GM19324 (cell line): ENCODE measurements at regions not wholly inside any gene's neighbourhood (a gene's known extent, or its start where the extent isn't known, plus 50 kb on each side); places are given as distances from the start of the nearest gene placed in this dataset.

ENCODE experiments used
- ATAC-seq: cut with Tn5 transposase; IDR thresholded peaks from one replicate; pipeline ENCODE4 v1.9.1; 2021; ENCODE audit warnings: mild to moderate bottlenecking, moderate library complexity; ENCODE audit not compliant: unreplicated experiment, low FRiP score

DNA sequence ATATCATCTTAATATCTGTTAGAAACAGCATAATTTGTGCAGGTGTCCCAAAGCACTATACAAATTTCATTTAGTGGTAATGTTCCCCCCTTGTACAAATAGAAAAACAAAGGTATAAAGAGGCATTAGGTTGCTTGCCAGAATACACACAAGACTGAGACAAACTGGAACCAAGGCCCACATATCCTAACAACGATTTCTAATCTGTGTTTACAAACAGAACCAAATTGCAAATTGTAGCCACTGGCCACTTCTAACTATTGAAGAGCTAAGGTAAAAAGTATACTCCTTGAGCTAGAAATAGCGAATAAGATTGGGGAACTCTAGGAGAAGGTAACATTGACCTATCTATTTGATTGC lies 526.1 kb downstream of the KLF12 start:
- no peak for ATAC-seq

GRCh38 chr13:73607489-73608156 lies 526.6 kb downstream of the KLF12 start:
- ATAC-seq = no peak

- no peak for ATAC-seq
Measured at GRCh38 chr13:73603646-73604045, 530.6 kb downstream of the KLF12 start.

DNA sequence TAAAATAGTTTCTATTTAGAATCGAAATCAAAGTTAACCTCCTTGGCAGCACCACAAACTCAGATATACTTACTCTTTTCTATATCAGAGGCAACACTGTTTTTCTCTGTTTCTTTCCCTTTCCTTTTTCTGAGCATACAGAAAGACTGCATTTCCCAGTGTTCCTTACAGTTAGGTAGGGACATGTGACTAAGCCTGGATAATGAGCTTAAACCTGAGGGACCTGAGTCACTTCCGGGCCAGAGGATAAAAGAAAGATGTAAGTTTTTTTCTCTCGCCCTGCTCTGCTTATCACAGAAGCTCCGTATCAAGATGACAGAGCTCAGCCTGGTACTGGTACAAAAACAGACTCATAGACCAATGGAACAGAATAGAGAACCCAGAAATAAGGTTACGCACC lies 531.9 kb downstream of the KLF12 start:
- ATAC-seq = no peak

DNA sequence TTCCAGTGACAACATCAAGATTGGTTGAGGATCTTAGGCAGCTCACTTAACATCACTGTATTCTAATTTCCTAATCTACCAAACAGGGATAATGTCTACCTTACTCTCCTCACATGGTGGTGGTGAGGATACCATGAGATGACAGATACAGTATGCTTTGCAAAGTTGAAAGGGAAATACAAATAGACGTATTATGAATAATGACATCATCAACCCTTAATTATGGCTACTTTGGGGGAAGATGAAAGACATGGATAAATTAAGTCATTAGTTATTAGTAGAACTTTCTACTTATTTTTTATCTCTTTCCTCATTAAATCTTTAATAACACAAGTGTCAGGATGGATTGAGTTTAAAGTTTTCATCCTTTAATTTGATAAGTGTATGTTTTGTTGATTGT lies 532.5 kb downstream of the KLF12 start:
- ATAC-seq = no peak

DNA sequence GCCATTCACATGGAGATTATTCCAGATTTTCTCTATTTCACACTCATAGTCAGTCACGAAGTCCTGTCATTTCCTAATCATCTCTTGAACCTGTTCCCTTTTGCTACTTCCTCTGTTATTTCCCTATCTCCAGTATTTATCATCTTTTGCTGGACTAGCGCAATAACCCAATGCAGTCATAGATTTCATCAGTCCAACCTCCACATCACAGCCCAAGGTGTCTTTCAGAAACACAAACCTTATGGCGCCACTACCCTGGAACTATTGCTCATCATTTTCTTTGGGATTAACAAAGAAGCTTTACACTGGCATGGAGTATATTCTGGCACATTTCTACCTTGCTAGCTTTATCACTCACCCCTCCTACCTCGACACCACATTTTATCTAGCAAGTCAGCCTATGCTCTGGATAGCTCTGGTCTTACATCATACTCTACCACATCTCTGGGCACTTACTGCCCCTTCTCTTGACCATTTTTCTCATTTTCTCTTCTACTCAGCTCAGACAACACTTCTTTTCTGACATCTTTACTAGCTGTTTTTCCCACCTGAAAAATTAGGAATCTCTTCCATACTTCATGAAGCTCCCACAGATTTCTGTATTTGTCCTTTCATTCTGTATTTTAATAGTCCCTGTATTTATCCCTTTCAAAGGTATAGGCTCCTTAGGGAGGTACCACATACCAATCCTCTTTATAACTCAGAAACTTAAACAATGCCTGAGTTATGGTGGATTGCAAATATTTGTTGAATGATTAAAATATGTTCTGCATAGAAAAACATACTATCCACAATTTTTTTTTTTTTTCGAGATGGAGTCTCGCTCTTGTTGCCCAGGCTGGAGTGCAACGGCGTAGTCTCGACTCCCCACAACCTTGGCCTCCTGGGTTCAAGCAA lies 534.7 kb downstream of the KLF12 start:
- no peak for ATAC-seq

DNA sequence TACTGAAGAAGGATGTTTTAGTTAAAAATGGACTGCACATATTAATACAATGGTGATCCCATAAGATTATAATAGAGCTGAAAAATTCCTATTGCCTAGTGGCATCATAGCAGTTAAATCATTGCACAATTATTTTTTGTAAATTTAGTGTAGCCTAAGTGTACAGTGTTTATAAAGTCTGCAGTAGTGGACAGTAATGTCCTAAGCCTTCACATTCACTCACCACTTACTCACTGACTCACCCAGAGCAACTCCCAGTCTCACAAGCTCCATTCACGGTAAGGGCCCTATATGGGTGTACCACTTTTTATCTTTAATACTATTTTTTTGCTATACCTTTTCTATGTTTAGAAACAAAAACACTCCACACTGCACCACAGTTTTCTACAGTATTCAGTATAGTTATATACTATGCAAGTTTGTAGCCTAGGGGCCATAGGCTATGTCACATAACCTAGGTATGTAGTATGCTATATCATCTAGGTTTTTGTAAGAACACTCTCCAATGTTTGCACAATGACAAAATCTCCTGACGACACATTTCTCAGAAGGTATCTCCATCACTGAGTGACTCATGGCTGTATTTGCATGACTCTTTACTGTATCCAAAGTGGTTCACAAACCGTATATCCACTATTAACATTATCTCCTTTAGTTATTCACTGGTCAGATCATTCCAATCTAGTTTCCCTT lies 536.0 kb downstream of the KLF12 start:
- no peak for ATAC-seq

DNA sequence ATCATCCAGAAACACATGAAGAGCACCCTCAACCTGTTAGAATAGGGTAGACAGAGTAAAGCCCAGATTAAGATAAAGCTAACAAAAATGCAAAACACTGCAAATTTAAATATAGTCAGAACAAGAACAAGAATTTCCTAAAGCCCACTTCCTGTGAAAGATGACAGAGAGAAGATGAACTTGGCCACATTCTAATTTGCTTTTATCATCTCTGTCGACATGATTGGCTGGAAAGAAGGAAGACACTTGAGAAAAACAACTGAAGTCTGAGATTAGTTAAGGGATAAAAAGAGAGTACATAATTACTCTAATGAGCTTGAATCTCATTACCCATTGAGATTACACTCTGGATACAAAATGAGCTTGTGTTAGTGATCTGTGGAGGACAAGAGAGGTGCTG lies 537.6 kb downstream of the KLF5 start:
- no peak for ATAC-seq

- no peak for ATAC-seq
Measured at GRCh38 chr13:73593199-73593765, 534.5 kb downstream of the KLF5 start.

DNA sequence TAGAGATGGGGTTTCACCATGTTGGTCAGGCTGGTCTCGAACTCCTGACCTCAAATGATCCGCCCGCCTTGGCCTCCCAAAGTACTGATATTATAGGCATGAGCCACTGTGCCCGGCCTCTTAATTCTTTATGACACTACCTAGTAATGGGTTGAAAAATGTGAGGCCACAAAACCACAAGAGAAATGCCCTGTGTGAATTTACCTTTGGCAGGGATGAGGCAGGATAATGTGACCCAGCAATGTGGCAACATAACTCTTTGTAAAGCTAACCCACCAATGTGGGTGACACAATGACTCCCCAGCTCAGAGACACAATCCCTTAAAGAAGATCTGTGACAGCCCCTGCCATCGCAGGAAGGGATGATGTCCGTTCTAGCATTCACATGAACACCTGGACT lies 533.1 kb downstream of the KLF5 start:
- no peak for ATAC-seq

DNA sequence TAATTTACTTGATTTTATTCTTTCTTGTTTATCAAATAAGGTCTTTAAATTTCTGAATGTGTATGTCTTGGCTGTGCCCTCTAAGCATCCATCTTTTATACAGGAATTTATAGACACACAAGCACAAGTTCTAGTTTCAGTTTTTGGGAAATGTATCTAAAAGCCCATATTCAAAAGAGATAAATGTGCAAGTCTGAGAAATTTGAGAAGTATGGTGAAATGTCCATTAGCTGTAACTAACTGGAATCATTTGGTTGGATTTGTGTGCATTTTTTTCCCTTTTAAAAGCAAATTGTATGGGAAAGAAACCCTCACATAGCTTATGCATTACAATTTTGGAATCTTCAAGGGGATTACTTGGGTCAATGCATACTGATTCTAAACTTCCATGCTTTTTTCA lies 532.0 kb downstream of the KLF5 start:
- no peak for ATAC-seq

DNA sequence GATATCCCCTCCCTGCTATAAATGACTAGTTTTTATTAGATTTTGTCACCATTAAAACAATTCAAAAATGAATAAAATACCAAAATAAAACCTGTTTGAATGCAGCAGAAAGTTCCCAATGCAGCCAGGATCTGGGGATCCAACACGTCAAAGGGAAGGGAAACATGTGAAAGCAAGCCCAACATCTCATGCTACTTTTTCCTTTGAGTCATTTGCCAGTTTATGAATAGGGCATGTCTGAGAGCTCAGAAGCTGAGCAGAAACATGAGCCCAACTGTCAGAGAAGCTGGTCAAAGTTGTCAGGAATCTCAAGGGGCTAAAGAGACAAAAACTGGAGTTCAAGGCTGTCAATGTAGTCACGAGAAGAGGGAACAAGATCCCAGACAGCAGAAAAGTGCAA lies 526.4 kb downstream of the KLF5 start:
- no peak for ATAC-seq

DNA sequence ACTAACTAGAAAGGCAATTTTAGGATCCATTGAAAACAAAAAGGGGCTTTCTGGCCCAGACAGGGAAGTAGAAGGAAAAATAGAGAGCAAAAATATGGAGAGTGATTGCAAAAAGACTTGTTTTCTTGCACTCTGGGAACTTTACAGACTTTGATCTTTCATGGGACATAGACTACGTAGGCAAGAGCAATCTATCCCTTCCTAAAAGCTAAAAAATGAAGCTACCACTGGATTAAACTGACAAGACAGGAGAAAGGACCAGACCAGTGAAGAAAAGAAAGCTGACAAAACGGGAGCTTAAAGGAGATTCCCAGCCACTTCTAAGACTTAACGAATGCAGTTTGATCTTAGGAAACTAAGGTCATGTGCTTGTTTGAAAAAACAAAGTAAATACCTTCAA lies 524.5 kb downstream of the KLF5 start:
- no peak for ATAC-seq

GRCh38 chr13:73580513-73581267 lies 521.9 kb downstream of the KLF5 start:
- no peak for ATAC-seq

- ATAC-seq = no peak
Measured at GRCh38 chr13:73579574-73580274, 520.9 kb downstream of the KLF5 start.

DNA sequence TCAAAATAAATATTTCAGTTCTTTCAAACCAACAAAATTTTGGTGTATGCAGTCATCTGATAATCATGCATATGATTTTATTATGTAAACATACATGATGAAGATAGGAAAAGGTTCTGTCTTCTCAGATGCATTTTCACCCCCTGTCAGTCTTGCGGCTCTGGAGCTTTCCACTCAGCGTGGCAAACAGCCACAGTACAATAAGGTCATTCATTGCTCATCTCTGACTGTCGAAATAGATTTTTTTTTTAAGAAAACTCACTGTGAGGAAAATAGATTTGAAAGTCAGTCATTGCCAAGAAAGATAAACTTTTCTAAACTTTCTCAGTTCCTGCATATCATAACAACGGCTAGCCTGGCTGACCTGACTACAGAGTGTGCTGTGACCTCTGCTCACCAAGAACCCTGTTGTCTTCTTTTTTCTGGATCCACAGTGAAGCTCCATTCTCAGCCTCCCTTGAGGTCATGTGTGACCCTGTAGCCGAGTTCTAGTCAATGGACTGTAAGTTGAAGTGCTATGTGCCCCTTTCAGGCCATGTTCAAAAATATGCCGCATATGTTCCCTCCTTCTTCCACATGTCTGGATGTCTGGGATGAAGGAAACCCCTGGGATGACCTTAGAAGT lies 519.6 kb downstream of the KLF5 start:
- no peak for ATAC-seq

GRCh38 chr13:73576291-73576690 lies 517.5 kb downstream of the KLF5 start:
- no peak for ATAC-seq

DNA sequence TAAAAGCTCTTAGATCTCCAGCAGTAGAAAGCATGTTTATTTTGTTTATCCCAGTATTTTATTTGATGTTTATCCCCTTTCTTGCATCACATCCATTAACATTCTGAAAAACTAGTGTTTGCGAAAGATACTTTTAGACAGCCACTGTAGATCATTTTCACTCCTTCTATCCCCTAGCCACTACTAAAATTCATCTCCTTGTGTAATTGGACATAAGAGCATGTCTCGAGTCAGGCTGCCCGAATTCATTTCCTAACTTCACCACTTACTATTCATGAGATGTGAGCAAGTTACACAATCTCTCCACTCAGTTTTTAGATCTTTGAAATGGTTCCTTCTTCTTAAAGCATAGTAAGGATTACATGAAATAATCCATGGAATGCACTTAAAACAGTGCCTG lies 514.0 kb downstream of the KLF5 start:
- ATAC-seq = no peak

- ATAC-seq = no peak
Measured at GRCh38 chr13:73571376-73571775, 512.6 kb downstream of the KLF5 start.
